ENCODE measurements at regions not wholly inside any gene's neighbourhood (a gene's known extent, or its start where the extent isn't known, plus 50 kb on each side); places are given as distances from the start of the nearest gene placed in this dataset.
"Not testable (repeated sequence)": the region's sequence is repeated elsewhere in the genome, so short reads cannot be mapped to it uniquely, and the experiment has no call there.

DNA sequence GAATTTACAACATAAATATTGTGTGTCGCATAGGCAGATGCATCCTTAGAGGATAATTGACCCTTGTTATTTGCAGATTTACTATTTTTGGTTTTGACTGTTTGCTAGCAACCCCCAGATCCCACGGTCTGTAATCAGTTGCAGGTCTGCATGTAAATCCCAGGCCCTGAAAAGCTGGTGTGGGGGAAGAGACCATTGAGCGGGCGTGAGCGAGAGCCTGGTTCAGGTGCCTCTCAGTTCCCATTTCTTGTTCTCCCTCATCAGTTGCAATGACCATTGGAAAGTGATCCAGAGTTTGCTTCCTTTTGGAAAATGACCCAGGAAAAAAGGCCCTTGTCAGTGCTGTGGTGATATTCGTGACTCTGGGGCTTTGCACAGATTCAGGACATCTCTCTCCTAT is 238.9 kb downstream of the UACA start:
- no peak for DNase-seq (ENCODE audit: low spot score)

DNA sequence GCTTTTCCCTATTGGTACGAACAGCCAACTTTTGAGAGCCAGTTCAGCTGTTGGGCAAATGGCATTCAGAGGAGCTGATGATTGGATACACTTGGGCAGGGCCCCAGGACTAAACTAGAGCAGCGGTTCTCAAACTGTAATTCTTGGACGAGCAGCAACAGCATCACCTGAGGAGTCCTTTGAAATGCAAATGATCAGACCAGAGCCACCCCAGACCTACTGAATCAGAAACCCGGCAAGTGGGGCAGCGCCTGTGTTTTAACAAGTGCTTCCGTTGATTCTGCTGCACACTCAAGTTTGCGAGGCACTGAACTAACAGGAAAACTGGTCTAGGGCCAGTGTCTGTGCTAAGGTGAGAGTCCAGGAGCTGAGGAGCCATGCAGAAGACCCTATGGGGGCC is 239.7 kb downstream of the UACA start:
- no peak for DNase-seq (ENCODE audit: low spot score)

DNA sequence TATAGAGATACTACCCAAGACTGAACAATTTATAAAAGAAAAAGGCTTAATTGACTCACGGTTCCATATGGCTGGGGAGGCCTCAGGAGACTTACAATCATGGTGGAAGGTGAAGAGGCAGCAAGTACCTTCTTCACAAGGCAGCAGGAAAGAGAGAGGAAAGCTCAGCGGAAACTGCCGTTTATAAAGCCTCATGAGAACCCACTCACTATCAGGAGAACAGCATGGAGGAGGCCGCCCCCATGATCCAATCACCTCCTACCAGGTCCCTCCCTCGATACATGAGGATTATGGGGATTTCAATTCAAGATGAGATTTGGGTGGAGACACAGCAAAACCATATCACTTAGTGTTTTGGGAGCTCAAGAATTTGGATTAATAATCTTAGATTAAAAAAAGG is 240.2 kb downstream of the UACA start:
- no peak for DNase-seq (ENCODE audit: low spot score)

DNA sequence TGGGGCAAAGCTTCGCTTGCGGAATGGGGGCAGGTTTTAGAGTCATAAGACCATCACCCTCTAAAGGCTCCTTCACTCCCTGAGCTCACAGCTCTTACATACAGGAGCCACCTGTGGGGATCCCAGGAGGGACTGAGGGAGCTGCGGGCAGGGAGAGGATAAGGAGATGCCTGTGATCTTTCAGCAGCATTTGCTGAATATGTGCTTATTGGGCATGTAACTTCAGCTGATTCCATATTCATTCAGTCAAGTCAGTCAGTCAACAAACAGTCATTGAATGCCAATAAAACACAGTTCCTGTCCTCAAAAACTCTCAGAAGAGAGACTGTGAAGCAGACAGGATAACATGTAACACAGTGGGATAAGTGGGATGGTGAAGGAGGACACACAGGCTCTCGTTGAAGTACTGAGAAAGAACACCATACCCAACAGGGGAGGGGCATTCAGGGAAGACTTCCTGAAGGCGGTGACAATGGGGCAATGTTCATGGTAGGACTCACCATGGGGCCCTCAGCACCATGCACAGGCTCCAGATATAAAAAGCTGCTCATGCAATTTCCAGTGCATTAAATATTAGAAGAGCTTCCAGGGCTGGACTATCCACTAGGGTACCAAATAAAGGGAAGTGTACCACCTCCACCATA is 240.9 kb downstream of the UACA start:
- DNase-seq (ENCODE audit: low spot score): no peak

DNA sequence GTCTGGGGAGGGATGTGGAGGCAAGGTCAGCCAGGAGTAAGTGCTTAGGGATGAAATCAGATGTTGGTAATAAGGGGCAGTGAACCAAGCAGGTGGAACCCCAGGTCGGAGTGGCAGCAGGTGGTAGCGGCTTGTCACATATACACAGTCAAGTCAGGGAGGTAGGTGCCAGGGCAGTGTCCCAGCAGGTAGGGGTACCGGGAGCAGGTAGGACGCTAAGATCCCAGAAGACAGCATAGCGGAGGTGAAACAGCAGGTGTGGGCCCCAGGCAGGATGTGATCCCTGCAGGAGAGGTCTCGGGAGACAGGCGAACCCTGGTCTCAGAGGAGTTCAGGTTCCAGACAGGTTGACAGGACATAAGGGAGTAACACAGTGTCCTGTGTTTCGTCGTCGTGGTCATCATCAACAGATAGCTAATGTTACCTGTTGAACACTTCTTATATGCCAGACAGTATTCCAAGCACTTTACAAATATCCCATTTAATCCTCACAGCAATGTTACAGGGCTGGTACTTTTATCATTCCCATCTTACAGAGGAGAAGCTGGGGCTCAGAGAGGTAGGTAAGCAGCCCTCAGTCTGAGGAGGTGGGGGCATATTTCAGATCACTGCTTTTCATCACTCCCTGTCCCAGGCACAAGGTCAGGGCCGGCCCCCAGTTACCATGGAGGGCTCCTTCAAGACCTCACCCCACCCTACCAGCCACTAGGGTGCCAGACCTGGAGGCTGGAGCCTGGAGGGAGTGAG is 241.6 kb downstream of the UACA start:
- DNase-seq (ENCODE audit: low spot score): no peak

DNA sequence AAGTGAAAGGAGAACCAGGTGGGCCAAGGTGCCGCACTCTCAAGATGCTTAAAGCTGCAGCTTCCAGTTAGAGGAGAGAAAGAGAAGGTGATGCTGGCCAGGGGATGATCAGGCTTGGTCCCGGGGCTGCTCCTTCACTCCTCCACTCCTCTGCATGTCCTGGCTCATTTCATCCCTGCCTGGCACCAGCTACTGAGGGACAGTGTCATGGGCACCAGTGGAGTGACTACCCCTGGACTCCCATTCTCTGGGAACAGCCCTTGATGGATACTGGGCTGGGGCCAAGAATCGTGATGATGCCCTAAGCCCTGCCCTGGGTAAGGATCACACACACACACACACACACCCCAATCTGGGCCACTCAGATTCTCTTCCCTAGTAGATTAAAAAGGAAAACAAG is 243.7 kb downstream of the UACA start:
- DNase-seq (ENCODE audit: low spot score): no peak

DNA sequence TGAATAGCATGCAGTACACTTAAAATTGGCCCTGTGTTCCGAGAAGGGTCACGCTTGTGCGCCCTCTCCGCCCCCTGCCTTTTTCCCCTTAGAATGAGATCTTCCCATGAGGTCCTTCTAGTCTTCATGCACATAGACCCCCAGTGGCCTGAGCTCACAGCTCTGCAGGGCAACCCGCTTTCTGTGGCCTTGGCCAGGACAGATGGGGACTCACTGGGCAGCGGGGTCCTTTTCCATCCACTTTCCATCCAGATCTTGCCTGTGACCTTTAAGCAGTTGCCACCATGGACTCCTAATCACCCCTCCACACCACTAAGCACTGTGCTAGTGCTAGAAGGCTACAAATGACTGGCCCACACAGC is 244.4 kb downstream of the UACA start:
- no peak for DNase-seq (ENCODE audit: low spot score)

DNA sequence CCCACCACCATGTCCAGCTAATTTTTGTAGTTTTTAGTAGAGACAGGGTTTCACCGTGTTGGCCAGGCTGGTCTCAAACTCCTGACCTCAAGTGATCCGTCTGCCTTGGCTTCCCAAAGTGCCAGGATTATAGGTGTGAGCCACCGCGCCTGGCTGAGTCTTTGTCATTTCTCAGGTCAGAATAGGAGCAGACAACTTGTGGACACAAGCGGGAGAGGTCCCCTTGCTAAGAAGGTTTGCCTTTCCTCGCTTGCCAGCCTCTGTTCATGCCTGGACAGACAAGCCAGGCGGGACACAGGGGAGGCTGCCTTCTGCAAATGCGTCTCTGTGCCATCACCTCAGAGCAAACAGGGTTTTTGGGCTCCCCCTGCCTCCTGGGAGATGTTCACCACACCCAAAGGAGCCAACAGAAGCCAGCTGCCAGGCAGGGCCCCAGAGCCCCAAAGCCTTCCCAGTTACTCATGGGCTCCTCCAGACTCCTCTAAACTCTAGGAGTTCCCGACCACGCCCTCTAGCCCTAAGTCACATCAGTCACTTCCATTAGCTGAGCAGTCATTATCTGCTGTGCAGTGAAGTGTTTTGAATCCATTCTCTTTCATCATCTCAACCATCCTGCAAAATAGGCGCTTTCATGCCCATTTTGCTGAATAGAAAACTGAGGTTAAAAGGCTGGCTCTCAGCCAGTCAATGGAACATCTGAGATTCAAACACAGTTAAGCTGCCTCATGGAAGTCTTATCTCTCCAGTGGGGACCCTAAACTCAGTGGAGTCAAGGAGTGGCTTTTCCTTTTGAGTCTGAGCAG is 245.0 kb downstream of the UACA start:
- DNase-seq (ENCODE audit: low spot score): no peak

DNA sequence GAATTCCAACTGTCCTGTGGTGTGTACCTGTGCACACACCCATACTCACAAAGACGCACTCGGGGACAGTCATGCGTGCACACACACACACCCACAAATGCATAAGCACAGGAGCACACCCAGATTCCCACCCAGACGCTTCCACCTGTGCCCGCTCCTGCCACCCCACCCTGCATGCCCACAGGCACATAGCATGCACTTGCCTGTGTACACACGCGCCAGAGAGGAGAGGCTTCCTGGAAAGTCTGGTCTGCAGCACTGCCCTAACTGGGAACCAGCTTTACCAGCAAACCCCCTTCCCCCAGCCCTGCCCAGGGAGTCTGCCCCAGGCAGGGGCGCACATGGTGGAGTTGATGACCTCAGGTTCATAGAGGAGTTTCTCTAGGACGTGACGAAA is 246.2 kb downstream of the UACA start:
- DNase-seq (ENCODE audit: low spot score): no peak

DNA sequence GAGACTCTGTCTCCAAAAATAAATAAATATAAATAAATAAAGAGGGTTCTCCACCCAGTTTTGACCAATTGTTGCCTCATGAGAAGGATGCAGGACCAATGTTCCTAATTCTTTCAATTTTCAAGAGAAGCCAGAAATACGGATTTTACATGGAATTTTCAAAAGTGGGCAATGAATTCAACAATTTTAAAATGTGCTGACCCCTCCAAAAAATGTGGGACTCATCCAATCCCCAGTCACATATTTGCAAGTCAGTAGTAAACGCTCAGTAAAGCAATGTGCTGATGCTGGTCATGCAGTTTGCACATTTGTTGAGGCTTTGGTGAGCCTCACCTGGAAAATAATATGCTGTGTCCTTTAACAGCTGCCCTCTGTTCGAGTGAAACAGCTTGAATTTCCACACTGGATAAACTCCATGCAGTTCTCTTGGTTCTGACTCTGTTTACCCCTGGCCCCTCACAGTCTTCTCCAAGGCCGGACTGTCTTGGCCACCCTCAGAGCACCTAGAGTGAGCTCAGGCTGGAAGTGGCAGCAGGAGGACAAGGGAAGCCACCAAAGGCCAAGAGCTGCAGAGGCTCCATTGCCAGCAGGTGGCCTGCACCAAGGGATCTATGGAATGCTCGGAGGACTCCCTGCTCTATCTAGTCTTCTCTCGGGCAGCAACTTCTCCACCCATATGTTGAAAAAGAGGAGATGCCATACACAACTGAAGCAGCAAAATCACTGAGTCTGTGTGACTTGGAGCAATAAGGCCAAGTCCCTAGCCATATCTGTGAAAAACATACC is 246.8 kb downstream of the UACA start:
- no peak for DNase-seq (ENCODE audit: low spot score)

DNA sequence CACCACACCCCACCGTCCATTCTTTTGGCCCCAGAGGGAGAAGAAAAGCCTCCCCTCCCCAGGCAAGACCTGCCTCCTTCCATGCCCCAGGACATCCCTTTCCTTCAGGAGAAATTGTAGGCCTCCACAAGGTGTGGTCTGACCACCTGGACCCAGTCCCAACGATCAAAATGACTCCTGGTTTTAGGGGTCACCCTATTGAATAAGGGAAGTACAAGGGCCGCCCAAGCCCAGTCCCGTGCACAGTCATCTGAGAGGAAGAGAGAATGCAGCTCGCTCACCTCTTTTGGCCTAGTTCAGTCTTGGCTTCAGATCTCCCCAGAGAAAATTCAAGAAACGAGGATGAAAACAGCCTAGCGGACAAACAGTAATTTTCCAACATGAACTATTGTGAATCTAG is 249.1 kb downstream of the UACA start:
- DNase-seq (ENCODE audit: low spot score): no peak

DNA sequence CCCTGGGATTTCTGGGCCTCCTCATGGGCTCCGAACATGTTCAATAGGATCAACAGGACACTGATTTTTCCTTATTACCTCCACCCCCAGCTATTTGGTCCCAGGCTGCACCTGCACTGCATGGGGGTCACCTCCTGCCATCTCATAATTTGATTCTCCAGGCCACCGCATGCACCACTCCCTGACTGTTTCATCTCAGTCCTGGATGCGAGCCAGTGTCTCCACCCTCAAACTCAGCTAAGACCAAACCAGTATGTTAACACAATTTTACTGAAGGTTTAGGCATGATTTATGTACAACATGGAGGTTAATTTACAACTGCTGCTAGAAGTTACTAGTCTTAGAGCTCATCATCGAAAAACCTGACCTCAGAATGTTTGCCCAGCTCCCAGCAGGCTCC is 249.5 kb downstream of the UACA start:
- DNase-seq (ENCODE audit: low spot score): no peak

DNA sequence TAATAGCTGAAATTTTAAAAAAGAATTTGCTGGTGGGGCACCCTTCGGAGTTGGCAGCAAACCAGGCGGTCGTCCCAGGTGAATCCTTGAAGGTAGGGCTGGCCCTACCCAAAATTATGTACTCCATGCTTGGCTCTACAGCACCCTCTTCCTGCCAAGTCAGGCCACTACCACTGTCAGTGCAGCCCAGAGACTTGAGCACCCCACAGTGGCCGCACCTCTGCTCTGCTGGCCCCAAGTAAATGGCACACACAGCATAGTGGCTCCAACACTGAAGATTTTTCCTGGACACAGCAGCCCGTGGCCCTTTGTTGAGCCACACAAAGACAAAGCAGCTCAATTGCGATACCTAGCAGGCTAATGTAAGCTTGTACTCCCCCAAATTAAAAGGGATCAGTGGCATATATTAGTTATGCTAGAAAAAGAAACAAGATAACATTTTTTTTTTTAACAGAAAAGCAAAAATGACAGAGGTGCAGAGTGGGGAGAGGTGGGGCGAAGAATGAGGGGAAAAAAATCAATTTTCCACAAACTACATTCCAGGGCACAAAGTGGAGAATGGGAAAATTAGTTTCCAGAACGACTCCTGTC is 250.5 kb downstream of the UACA start:
- peak; percentile 48 for DNase-seq (ENCODE audit: low spot score)

DNA sequence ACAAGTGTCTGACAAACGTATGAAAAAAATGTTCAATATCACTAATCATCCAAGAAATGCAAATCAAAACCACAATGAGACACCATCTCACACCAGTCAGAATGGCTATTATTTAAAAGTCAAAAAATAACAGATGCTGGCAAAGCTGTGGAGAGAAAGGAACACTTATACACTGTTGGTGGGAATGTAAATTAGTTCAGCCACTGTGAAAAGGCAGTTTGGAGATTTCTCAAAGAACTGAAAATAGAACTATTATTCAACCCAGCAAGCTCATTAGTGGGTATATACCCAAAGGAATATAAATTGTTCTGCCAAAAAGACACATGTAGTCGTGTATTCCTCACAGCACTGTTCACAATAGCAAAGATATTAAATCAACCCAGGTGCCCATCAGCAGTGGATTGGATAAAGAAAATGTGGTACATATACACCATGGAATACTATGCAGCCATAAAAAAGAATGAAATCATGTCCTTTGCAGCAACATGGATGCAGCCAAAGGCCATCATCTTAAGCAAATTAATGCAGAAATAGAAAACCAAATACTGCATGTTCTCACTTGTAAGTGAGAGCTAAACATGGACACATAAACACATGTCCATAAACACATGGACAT is 251.3 kb downstream of the UACA start:
- not testable (repeated sequence) for DNase-seq (ENCODE audit: low spot score)

DNA sequence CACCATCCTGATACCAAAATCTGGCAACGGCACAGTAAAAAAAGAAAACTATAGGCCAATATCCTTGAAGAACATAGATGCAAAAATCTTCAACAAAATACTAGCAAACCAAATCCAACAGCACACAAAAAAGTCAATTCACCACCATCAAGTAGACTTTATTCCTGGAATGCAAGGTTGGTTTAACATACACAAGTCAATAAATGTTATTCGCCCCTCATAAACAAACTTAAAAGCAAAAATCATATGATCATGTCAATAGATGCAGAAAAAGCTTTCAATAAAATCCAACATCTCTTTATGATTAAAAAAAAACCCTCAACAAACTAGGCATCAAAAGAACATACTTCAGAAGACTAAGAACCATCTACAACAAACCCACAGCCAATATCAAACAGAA is 252.9 kb downstream of the UACA start:
- no peak for DNase-seq (ENCODE audit: low spot score)

DNA sequence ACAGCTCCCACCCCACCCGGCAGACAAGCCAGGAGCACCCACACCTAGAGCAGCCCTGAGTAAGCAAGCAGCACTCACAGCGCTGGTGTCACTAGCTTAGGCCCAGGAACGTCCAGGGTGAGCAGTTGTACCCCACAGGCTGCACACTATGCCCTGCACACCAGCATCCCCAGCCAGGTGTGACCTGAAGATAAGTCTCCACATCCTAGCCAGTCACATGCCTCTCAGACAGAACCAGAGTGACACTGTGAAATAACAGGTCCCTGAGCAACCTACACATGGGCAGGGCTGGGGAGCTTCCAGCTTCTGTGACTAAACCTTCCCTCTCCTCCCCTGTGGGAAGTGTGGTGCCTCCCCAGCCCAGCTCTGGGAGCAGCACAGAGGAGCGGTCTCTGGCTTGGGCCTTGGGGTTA is 253.6 kb downstream of the UACA start:
- DNase-seq (ENCODE audit: low spot score): no peak

DNA sequence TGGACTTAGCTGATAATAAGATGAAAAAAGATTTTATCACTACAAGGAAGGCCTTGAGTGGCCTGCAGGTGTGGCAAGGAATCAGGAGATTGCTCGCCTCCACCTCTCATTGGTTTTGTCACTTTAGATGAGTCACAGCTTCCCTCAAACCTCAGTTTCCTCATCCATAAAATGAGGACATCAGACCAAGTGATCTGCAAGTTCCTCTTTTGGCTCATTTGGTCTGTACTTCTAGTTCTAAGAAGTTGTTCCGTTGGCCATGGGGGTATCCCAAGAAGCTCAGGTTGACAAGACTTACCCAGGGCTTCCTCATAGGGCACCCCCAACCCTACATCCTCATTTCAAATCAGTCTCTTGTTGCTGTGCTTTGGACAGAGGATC is 254.1 kb downstream of the UACA start:
- no peak for DNase-seq (ENCODE audit: low spot score)

DNA sequence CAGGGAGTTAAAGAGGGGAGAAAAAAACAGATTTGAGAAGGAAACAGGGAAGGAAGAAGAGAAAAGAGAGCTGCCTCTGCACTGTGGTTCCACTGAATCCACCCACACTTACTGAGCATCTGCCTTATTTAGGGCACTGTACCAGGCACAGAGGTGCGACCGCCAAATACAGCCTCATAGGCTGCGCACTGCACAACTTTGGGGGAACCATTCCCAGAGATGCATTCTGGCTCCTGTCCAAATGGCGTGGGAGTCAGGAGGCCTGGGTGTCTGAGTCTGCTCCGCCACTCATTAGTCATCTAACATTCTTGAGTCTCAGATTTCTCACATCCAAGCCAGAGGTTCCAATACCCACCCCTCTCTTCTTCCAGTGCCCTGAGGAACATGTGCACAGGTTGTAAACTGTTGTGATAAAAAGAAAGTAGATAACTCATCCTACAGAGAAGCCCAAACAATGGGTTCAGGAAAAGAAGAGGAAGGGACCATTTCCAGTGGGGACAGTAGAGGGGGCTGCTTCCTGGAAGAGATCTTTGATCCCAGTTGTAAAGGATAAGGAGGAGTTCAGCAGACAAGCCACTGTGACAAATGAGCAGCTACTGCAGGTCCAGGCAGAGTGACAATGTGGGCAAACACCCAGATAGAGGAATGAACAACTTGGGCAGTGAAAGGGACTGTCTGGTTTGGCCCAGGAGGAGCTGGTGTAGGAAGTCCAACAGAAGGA is 254.6 kb downstream of the UACA start:
- peak; percentile 54 for DNase-seq (ENCODE audit: low spot score)

DNA sequence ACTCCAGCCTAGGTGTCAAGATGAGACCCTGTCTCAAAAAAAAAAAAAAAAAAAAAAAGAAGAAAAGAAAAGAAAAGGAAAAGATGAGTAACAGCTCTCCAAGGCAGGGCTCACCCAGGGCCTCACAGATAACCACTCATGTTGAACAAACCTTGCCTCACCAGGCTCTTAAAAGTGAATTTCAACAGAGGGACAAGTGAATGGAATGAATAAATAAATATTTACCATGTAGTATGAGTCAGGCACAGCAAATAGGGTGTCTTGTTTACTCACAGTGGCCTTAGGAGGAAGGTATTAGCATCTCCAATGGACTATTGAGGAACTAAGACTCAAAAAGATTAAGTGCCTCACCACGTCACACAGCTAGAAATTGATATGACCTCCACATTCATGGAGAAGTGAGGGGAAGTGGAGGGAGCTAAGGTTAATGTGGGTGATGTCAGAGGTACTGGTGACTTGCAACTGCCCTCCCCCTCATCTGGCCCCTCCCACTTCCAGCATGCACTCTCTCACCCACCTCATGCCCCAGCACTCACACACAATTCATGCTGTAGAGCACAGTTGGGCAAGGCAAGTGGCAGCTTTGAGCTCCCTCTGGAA is 255.5 kb downstream of the UACA start:
- DNase-seq (ENCODE audit: low spot score): no peak
